CD4-positive, alpha-beta T cell treated with Interleukin-21 for 1 hour (primary cell): ENCODE measurements at regions not wholly inside any gene's neighbourhood (a gene's known extent, or its start where the extent isn't known, plus 50 kb on each side); places are given as distances from the start of the nearest gene placed in this dataset.

ENCODE experiments used
- DNase-seq: peaks from one replicate; pipeline ENCODE4 v3.0.0-alpha.2; 2020

GRCh38 chr13:27370305-27370872 is 54.0 kb upstream of the GTF3A start:
- DNase-seq: no peak

GRCh38 chr13:27371932-27372331 is 52.5 kb upstream of the GTF3A start:
- DNase-seq: no peak

GRCh38 chr13:27372896-27373295 is 51.5 kb upstream of the GTF3A start:
- DNase-seq: no peak

- no peak for DNase-seq
These were observed 50.2 kb upstream of the GTF3A start for GRCh38 chr13:27374126-27374613.
